ENCODE measurements at regions not wholly inside any gene's neighbourhood (a gene's known extent, or its start where the extent isn't known, plus 50 kb on each side); places are given as distances from the start of the nearest gene placed in this dataset.

DNA sequence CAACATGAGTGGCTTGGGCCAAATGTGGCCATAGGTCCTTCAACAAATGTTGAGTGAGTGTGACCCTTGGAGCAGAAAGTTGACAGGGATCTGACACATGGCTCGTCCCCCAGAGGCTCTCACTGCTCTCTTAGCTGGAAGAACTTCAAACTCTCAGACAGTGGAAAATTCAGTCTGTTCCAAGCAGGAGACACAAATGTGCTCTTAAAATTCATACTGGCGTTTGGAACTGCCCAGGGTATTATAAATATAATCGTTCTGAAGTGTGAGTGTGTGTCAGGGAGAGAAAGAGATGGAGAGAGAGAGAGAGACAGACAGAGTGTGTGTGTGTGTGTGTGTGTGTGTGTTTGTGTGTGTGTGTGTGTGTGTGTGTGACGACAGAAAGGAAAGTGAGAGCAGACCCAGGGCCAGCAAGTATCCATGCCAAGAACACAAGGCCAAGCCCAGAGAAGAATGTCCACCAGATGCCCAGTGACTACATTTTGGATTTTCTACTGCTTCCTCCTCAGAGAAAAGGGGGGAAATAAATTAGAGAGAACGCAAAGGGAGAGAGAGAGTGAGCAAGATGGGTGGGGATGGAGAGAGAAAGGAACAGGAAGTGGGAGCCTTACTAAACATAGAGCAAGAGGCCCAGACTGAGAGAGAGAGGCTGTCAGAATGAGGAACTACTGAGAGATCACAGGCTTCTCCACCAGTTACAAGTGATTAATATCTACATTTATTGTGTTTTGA lies 193.6 kb upstream of the NUDT4 start:
- DNase-seq: peak; percentile 26

DNA sequence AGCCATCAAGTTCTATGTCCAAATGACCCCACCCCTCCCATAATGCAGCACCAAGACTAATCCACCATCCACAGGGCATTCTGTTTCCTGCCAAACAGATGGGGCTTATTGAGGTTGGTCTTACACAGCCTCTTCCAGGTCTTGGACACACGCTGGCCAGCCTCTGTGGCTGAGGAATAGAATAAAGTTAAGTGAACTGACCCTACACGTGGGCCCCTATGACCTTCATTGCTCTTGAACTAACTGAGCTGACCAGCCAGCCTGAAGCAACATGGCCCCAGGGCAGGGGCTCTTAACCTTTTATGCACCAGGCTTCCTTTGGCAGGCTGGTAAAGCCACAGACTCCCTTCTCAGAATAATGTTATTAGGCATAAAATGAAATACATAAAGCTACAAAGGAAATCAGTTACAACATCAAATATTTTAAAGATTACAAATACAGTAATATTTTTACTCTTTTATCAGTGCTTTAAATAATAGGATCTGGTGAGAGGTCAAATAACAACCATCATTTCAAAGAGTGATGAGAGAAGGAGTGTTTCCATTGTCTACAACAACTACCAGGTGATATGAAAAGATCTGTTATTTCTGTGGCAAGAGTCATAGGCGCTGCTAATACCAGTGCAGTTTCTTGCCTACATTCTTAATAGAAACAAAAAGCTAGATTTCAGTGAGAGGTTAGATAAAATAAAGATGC lies 192.9 kb upstream of the NUDT4 start:
- no peak for DNase-seq

DNA sequence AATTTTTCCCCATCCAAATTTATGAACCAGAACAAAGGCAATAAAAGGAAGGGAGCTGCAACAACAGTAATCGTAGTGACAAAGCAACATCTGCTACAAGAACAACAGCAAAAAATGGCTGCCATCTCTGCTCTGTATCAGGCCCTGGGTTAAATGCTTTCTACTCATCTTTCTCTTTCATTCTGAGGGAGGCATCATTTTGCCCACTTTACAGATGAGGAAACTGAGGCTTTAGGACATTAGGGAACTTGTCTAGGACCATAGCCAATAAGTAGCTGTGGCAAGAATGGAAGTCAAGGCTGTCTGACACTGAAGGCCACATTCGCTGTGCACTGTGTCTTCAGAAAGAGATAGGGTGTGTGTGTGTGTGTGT lies 192.4 kb upstream of the NUDT4 start:
- DNase-seq: no peak

DNA sequence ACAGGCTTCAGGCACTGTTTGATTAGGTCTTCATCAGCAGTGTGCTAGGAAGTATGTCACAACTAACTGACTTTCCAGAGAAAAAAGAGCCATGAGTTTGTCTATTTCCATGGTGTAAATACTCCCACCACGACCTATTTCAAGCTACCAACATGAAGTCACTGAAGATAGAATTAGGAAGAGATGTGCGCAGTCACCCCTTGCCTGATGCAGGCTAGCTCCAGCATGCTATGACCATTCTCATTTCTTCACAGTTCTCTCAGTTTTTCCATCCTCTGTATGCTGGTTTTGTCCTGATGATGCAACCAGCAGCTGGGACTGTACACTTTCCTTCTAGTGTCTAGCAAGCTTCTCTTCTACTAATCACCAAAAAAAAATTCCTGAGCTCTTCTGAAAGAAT lies 191.6 kb upstream of the NUDT4 start:
- no peak for DNase-seq

DNA sequence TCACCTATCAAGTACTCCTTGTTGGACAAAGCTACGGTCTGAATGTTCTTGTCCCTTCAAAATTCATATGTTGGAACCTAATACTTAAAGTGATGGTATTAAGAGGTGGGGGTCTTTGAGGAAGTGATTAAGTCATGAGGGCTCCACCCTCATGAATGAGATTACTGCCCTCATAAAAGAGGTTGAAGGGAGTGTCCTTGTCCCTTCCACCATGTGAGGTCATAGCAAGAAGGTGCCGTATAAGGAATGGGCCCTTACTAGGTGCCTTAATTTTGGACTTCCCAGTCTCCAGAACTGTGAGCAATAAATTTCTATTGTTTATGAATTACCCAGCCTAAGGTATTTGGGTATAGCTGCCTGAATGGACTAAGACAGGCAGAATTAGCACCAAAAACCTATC lies 191.1 kb upstream of the NUDT4 start:
- no peak for DNase-seq

DNA sequence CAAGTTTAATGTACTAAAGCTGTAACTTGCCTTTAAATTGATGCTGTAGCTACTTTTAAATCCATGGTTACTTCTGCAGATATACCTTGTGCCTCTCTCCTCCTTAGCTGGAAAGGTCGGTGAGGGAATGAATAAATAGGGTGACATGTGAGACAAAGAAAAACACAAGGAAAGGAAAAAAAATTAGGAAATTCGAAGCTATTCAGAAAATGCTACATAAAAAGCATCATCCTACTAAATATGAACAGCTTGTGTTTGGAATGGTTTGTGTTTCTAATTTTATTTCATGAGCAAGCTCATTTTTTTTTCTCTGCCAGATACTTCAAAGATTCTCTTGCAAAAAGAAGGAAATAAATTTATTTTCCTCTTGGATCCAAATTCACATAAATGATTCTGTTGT lies 186.3 kb upstream of the NUDT4 start:
- no peak for DNase-seq

DNA sequence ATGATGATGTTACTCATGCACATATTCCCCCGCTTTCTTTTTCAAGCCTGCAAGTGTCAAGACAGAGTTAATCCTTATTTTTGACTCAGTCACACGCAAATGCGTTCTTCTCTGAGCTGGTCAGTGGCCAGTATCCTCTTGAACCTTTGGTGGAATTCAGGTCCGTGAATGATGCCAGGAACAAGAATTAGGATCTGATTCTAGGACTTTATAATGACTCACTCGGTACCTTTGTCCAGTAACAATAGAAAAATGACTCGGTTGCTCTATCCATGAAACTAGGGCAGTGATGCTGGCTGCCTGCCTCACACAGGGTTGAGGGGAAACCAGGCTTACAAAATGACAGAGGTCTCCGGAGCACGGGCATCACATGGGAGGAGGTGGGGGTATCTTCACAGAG lies 185.8 kb upstream of the NUDT4 start:
- DNase-seq: no peak

DNA sequence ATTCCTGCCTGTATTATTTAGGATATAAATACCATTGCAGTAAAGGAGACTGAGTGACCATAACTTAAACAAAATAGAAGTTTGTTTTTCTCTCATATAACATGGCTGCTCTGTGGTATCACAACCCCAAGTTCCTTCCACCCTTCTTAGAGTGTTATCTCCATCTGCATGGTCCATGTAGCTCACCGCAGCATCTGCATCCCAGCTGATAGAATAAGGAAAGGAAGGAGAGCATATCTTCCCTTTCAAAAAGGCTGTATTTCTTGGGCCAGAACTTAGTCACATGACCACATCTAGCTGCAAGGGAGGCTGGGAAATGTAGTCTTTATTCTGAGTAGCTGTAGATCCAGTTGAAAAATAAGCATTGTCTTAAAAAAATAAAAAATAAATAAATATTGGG lies 184.8 kb upstream of the NUDT4 start:
- no peak for DNase-seq

DNA sequence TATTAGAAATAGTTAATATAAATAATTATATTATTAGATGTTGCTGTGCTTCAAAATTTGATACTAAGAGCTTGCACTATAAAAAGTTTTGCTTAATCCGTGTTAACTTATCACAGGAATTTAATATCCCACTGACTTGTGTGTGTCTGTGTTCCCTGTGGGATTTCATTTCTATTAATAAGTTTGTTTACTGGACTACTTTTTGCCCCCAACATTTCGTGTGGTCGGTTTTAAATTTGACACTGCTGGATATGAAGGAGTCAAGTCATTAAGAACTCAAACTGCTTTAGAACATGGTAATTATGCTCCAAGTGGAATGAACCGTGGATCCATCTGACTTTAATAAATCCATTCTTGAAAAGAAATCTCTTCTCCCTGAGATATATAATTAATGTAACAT lies 182.2 kb upstream of the NUDT4 start:
- no peak for DNase-seq

DNA sequence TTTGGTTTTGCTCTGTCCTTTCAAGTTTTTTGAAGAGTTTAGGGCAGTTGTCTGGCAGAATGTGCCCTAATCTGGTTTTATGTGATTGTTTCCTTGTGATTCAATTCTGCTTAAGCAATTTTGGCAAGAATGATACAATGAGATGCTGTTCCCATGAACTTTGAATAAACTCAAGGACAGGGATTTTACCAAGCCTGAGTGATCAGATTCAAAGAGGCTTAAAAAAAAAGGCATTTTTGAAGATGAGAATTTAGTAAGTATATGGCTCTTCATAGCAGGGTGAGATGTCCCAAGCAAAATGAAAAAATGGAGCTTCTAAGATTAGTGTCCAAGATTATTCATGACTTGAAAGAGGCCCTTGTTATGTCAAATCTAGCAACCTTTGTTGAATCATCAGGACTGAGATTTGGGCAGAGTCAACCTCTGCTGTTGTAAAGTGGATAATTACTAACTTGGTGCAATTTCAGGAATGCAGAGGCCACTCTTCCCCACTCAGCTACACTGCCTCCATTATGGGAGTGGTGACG lies 180.6 kb upstream of the NUDT4 start:
- no peak for DNase-seq

DNA sequence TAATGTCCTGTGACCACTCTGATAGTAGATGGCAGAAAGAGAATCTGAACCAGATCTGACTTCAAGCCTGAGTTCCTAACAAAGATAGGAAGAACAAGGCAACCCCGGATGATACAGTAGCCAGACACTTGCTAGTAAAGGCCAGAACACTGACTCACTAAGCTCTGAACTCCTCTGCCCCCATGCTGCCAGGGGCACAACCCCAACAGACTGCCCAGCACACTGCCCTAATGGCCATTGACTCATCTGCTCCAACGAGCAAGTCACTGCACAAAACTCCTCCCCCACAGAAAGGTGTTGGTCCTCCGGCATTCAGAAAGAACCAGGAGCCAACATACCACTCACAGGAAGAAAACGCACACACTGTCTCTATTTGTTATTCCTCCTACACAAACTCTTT lies 179.6 kb upstream of the NUDT4 start:
- DNase-seq: no peak

DNA sequence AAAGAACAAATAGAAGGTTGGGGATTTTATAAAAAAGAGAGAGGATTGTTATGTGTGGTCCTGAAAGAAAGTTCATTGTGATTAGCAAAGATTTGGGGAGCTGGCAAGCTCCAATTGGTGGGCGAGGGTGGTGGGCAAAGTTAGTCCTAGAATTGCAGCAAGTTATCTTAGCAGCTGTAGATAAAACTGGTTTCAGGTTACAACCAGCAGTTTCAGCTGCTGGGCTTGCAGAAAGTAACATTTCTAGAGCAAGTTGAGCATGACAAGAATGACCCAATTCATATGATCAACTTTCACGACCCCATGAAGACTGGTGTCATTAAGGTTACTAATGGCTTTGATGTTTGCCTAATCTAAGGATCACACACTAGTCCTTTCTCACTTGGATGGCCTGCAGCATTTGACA lies 177.9 kb upstream of the NUDT4 start:
- no peak for DNase-seq

DNA sequence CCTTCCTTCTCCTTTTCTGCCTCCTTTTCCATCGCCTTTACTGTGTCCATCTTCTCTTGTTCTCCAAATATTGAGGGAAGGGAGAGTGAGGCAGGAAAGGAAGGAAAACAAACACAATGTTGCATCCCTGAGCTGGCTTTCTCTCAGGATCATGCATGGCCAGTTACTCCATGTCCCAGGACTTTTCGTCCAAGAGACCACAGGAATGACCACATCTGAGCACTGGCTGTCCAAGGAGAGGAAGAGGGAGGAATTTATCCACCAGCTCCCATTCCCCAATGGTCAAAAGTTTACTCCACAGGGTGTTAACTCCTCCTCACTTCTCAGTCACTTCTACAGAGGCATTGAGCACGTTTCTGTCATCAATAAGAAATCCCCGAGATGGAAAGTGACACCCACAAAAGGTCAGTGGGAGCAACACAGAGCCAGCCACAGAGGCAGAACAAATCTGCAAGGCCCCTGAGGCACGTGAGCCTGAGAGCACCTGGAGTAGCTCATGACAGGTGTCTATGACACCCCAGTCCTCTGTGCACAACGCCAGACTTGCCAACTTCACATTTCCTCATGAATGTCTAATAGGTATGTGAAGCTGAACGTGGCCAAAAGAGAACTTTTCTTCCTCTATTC lies 177.3 kb upstream of the NUDT4 start:
- DNase-seq: no peak

DNA sequence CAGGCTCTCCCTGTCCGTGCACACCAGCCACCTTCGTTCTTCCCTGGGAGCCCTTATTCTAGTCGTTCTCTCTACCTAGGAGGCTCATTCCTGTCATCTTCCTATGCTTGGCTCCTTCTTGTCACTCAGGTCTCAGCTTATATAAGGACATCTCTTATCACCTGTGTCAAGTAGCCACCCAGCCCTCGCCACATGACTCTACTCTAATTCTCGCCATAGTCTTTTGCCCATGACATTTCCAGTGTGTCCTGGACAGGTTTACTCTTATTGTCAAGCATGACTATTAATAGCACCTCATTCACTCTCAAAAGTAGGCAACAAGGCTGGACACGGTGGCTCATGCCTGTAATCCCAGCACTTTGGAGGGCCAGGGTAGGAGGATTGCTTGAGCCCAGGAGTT lies 175.7 kb upstream of the NUDT4 start:
- DNase-seq: no peak

DNA sequence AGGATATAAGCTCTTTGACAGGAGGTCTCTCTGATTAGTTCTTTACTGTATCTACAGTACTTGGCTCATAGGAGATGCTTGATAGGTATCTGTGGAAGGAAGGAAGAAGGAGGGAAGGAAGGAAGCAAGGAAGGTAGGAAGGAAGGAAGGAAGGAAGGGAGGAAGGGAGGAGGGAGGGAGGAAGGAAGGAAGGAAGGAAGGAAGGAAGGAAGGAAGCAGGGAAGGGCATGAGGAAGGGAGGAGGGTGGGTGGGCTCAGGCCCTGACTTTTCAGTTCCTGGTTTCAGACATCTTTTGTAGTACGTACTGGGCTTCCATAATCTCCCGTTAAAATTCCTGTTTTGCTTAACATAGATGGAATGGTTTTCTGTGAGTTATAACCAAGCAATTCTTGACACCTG lies 175.0 kb upstream of the NUDT4 start:
- no peak for DNase-seq

DNA sequence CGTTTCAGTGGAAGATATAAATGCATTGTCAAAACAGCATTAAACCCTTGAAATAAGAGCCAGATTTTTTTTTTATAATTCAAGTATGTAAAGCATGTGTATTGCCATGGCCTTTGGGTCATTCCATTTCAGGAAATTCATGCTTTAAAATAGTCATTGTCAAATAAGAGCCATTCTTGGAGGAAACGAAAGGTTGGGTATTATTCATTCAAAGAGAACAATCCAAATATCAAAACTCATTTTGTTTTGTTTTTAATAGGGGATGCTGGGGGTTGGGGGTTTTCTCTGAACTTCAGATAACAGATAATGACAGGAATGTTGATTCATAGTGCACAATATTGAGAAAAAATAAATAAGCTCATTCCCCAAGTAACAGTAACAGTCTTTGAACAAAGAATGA lies 174.4 kb upstream of the NUDT4 start:
- no peak for DNase-seq

DNA sequence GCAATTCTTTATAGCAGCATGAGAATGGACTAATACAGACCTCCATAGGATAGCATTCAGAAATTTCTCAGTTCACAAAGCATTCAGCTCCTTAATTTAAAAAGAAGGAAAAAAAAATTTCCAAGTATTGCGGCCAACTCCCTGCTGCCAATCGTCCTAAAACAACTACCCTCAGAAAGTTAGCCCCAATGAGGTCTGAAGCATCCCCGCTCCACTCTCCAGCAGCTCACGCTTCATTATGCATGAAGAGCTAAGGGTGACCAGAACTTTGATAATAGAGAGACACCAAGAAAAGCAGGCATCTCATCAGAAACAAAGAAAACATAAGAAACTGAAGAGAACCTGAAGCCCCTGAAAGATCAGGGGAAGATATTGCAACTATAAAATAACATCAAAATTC lies 172.8 kb upstream of the NUDT4 start:
- DNase-seq: no peak

DNA sequence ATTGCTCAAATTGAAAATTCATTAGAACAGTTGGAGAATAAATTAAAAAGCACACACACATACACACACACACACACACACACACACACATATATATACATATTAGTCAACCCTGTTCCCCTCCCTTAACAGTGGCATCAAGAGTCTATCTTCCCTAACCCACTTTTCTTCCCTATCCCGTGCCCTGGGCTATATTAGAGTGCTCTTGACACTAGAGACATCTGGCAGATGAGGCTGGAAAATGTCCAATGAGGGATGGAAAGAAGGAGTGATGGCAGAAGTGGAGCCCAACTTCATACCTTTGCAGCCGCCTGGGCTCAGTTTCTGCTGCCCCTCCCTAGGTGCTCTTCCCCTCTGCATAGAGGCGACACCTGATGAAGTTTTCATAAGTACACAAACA lies 172.4 kb upstream of the NUDT4 start:
- DNase-seq: no peak

DNA sequence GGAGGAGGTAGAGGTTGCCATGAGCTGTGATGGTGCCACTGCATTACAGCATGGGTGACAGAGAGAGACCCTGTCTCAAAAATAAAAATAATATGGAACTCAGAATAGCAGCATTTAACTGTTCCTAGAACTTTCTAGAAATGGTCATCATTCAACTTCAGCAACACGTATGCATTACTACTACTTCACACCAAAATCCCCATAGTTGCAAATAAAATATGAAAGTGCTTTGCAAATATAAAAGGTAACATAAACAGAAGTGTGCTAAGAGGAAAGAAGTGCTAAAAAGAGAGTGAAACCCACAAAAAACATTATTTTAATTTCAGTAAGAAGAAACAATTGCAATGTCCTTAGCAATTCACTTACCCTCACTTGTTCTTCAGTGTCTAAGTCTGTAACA lies 169.7 kb upstream of the NUDT4 start:
- DNase-seq: no peak

DNA sequence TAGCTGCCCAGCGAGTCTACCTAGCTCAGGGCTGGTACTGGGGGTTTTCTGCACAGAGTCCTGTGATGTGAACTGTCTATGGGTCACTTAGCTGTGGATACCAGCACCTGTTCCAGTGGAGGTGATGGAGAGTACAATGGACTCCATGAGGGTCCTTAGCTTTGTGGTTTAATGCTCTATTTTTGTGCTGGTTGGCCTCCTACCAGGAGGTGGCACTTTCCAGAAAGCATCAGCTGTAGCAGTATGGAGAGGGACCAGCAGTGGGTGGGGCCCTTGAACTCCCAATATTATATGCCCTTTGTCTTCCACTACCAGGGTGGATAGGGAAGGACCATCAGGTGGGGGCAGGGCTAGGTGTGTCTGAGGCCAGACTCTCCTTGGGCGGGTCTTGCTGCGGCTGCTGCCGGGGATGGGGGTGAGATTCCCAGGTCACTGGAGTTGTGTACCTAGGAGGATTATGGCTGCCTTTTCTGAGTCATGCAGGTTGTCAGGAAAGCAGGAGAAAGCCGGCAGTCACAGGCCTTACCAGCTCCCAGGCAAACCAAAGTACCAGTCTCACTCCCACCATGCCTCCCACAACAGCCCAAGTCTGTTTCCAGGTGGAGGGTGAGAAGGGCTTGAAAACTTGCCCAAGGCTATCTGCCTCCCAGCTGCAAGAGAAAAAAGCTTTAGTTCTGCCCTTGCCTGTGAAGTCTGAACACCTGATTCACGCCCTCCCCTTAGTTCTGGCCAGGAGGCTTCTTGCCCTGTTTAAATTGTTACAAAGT lies 163.0 kb upstream of the NUDT4 start:
- DNase-seq: no peak

DNA sequence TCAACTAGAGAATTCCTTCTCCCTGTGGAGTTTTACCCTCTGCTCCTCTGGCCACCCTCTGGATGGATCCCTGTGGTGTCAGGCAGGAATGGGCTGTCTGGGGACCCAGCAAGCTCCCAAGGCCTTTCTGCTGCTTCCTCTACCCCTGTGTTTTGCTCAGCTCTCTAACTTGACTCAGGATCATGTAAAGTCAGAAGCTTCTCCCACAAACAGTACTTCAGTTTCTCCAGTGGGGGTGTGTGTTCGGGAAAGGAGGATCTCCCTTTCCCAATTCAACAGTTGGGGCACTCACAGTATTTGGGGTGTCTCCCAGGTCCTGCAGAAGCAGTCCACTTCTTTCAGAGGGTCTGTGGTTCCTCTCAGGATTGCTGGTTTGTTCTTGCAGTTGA lies 162.4 kb upstream of the NUDT4 start:
- no peak for DNase-seq

DNA sequence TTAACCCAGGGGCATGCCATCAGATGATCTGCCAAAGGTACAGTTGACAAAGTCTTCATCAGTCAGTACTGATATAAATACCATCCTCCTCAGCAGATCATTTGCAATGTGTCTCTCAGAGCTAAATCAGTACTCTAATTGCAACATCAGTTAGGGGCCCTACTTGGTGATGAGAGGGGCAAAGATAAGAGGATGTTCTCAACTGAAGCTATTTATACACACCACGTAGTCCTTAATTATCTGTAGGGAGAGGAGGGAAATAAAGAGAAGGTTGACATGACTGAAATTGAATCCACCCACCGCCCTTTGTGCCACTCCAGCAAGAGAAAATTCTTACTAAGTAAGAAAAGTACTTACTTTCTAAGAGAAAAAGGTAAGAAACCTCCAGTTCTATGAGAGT lies 157.8 kb upstream of the NUDT4 start:
- DNase-seq: no peak

DNA sequence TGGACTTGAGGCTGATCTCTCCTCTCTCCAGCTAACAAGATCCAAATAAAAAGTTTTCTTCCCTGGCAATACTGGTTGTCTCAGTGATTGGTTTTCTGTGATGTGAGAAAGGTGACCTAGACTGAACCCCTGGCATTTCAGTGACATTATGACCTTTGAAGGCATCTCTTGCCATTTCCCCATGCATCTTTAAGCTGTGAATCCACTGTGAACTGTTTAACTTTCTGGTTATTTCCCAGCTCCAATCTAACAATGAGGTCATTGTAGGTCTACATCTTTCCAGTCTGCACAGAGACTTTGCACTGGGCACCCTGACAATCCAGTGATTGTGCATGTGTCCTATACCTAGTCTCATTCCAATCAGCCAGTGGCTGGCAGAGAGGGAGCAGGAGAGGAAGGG lies 155.9 kb upstream of the NUDT4 start:
- DNase-seq: no peak

Measured in RPMI8226 (cell line).